HepG2 (cell line): ENCODE measurements at regions not wholly inside any gene's neighbourhood (a gene's known extent, or its start where the extent isn't known, plus 50 kb on each side); places are given as distances from the start of the nearest gene placed in this dataset.

Experiments
- FUBP1 ChIP-seq: sonication (generic); formaldehyde crosslinking; IDR thresholded peaks from 2 replicates; pipeline ENCODE4 v1.5.1; 2020; ENCODE audit warnings: missing genetic modification reagents, mild to moderate bottlenecking, borderline replicate concordance
- HNF1B ChIP-seq: sonication (generic); formaldehyde crosslinking; IDR thresholded peaks from 2 replicates; pipeline ENCODE4 v1.5.1; 2020; ENCODE audit warnings: mild to moderate bottlenecking, moderate library complexity, missing genetic modification reagents
- HOXA5 ChIP-seq: sonication (generic); formaldehyde crosslinking; IDR thresholded peaks from 2 replicates; pipeline ENCODE4 v1.4.0; 2020; ENCODE audit warnings: missing genetic modification reagents
- KLF12 ChIP-seq: sonication (generic); formaldehyde crosslinking; IDR thresholded peaks from 2 replicates; pipeline ENCODE4 v1.4.0; 2020; ENCODE audit warnings: missing genetic modification reagents, borderline replicate concordance
- MTA1 ChIP-seq: sonication (generic); formaldehyde crosslinking; IDR thresholded peaks from 2 replicates; pipeline ENCODE4 v1.4.0; 2020; ENCODE audit warnings: missing genetic modification reagents, mild to moderate bottlenecking, borderline replicate concordance
- PCBP1 ChIP-seq: fragments of 200-400 bp; formaldehyde crosslinking; IDR thresholded peaks from 2 replicates; pipeline ENCODE4 v1.6.1; 2017; ENCODE audit warnings: mild to moderate bottlenecking, low read depth, low read length, borderline replicate concordance
- RBAK ChIP-seq: sonication (generic); formaldehyde crosslinking; IDR thresholded peaks from 2 replicates; pipeline ENCODE4 v1.5.1; 2020; ENCODE audit warnings: mild to moderate bottlenecking, missing genetic modification reagents
- SP140L ChIP-seq: sonication (generic); formaldehyde crosslinking; IDR thresholded peaks from 2 replicates; pipeline ENCODE4 v1.4.0; 2020; ENCODE audit warnings: missing genetic modification reagents, borderline replicate concordance
- SPEN ChIP-seq: sonication (generic); formaldehyde crosslinking; IDR thresholded peaks from 2 replicates; pipeline ENCODE4 v1.5.1; 2020; ENCODE audit warnings: low read depth, mild to moderate bottlenecking, missing genetic modification reagents
- TAF1 ChIP-seq: sonication (generic); formaldehyde crosslinking; IDR thresholded peaks from 2 replicates; pipeline ENCODE4 v1.4.0; 2020; ENCODE audit warnings: missing genetic modification reagents
- TBX2 ChIP-seq: sonication (generic); formaldehyde crosslinking; IDR thresholded peaks from 2 replicates; pipeline ENCODE4 v1.5.0; 2020; ENCODE audit warnings: missing genetic modification reagents, mild to moderate bottlenecking, borderline replicate concordance
- TCF7L2 ChIP-seq: IDR thresholded peaks from 2 replicates; pipeline ENCODE4 v1.6.1; 2011; ENCODE audit warnings: mild to moderate bottlenecking, low read depth, low read length, moderate library complexity
- THRA ChIP-seq: sonication (generic); formaldehyde crosslinking; IDR thresholded peaks from 2 replicates; pipeline ENCODE4 v1.4.0; 2020; ENCODE audit warnings: missing genetic modification reagents, borderline replicate concordance
- ZBTB33 ChIP-seq: sonication (generic); formaldehyde crosslinking; IDR thresholded peaks from 2 replicates; pipeline ENCODE4 v1.4.0; 2020; ENCODE audit warnings: missing genetic modification reagents
- ZBTB7A ChIP-seq: sonication (generic); formaldehyde crosslinking; IDR thresholded peaks from 2 replicates; pipeline ENCODE4 v1.8.0; 2022; ENCODE audit warnings: mild to moderate bottlenecking, missing genetic modification reagents
- ZNF446 ChIP-seq: sonication (generic); formaldehyde crosslinking; IDR thresholded peaks from 2 replicates; pipeline ENCODE4 v1.5.0; 2020; ENCODE audit warnings: mild to moderate bottlenecking, missing genetic modification reagents
- ZNF546 ChIP-seq: sonication (generic); formaldehyde crosslinking; conservative IDR thresholded peaks from 2 replicates; pipeline ENCODE4 v1.8.1; 2023; ENCODE audit warnings: mild to moderate bottlenecking, missing genetic modification reagents
- TF ChIP-seq, protein P1 (sequence below): IDR thresholded peaks from 2 replicates; pipeline ENCODE4 v1.6.1; 2016; ENCODE audit warnings: low read depth
- TF ChIP-seq, protein P2 (sequence below): sonication (generic); formaldehyde crosslinking; IDR thresholded peaks from 2 replicates; pipeline ENCODE4 v1.5.0; 2020; ENCODE audit warnings: missing genetic modification reagents

DNA sequence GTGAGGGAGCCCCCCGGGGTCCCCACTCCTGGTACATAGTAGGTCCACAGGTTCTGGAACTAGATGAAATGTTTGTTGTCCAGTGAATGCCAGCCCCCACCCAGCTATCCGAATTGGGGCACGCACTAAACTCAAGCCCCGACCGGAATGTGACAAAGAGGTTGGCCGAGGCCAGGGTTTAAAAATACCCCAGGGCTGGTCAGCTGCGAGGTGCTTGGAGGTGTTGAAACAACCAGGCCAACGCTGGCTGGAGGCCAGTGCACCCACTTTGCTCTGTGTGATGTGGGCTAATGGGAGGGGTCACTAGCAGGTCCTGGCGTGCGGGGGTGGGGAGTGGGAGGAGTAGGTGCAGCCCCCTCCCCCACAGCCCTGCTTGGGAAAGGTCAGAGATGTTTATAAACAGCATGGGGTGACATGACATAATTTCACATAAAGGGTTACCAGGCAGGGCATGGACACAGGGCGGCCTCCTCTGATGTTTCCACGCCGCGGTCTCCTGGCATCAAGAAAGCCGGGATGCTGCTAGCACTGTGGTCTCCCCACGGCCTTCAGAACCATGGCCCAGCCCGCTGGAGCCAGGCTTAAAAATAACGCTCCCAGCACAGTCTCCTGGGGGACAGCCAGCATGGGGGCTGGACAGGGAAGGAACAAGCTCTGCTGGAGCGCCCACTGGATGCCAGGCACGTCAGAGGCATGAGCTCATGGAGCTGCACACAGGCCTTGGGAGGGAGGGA is 111.2 kb upstream of the PTPN1 start (continued):
- TF ChIP-seq HNF1B (peak; percentile 84), TAF1 (CRISPR knock-in tag) (peak; percentile 62), ZNF546 (CRISPR knock-in tag) (no peak), HOXA5 (peak; percentile 76), SPEN (CRISPR knock-in tag) (peak; percentile 88), FUBP1 (CRISPR knock-in tag) (peak; percentile 93; the same call in 1 of the 2 replicates), ZNF446 (CRISPR knock-in tag) (peak; percentile 89; the same call in 1 of the 2 replicates), THRA (peak; percentile 99; the same call in 1 of the 2 replicates), RBAK (peak; percentile 87), TCF7L2 (peak; percentile 92), MTA1 (CRISPR knock-in tag) (peak; percentile 100), SP140L (peak; percentile 88; the same call in 1 of the 2 replicates), ZBTB7A (peak; percentile 100), ZBTB33 (CRISPR knock-in tag) (peak; percentile 87), PCBP1 (0 out of 2 replicates have a peak, but pooled peaks have one; percentile 73), KLF12 (CRISPR knock-in tag) (peak; percentile 68), TBX2 (CRISPR knock-in tag) (peak; percentile 100)
- TF ChIP-seq, protein P1, sequence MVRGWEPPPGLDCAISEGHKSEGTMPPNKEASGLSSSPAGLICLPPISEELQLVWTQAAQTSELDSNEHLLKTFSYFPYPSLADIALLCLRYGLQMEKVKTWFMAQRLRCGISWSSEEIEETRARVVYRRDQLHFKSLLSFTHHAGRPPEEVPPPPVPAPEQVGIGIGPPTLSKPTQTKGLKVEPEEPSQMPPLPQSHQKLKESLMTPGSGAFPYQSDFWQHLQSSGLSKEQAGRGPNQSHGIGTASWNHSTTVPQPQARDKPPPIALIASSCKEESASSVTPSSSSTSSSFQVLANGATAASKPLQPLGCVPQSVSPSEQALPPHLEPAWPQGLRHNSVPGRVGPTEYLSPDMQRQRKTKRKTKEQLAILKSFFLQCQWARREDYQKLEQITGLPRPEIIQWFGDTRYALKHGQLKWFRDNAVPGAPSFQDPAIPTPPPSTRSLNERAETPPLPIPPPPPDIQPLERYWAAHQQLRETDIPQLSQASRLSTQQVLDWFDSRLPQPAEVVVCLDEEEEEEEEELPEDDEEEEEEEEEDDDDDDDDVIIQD: peak; percentile 73; the same call in 1 of the 2 replicates
- TF ChIP-seq, protein P2, sequence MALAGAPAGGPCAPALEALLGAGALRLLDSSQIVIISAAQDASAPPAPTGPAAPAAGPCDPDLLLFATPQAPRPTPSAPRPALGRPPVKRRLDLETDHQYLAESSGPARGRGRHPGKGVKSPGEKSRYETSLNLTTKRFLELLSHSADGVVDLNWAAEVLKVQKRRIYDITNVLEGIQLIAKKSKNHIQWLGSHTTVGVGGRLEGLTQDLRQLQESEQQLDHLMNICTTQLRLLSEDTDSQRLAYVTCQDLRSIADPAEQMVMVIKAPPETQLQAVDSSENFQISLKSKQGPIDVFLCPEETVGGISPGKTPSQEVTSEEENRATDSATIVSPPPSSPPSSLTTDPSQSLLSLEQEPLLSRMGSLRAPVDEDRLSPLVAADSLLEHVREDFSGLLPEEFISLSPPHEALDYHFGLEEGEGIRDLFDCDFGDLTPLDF (CRISPR knock-in tag): no peak; the same call in 1 of the 2 replicates
